SJCRH30 (cell line): ENCODE measurements at regions not wholly inside any gene's neighbourhood (a gene's known extent, or its start where the extent isn't known, plus 50 kb on each side); places are given as distances from the start of the nearest gene placed in this dataset.

Source experiments
- DNase-seq, 2 experiments: peaks; one replicate each; pipeline ENCODE4 v3.0.0-alpha.2; 2015 to 2020
- H3K27ac ChIP-seq: fragments of 250-450 bp; sonication (Bioruptor Pico); 2 replicates; pipeline ENCODE4 v1.5.1; 2020; ENCODE audit warnings: mild to moderate bottlenecking, moderate library complexity
- H3K27me3 ChIP-seq: fragments of 250-450 bp; sonication (Bioruptor Pico); 2 replicates; pipeline ENCODE4 v1.5.1; 2020; ENCODE audit warnings: mild to moderate bottlenecking, moderate library complexity
- H3K36me3 ChIP-seq: fragments of 250-450 bp; sonication (Bioruptor Pico); 2 replicates; pipeline ENCODE4 v1.5.1; 2020; ENCODE audit warnings: mild to moderate bottlenecking, moderate library complexity
- H3K4me1 ChIP-seq: fragments of 250-450 bp; sonication (Bioruptor Pico); 2 replicates; pipeline ENCODE4 v1.5.1; 2020; ENCODE audit warnings: mild to moderate bottlenecking, moderate library complexity
- H3K4me3 ChIP-seq: fragments of 250-450 bp; sonication (Bioruptor Pico); 2 replicates; pipeline ENCODE4 v1.5.1; 2020; ENCODE audit warnings: mild to moderate bottlenecking, moderate library complexity
- H3K9me3 ChIP-seq: fragments of 250-450 bp; sonication (Bioruptor Pico); replicated peaks from 2 replicates; pipeline ENCODE4 v1.5.1; 2020; ENCODE audit warnings: mild to moderate bottlenecking, moderate library complexity

GRCh38 chr16:87252269-87252970 is 64.8 kb downstream of the C16orf95 start:
- no peak for DNase-seq
- Histone ChIP-seq H3K36me3 (no peaks in the 10 kb centered on the region), H3K27me3 (no peaks in the 10 kb centered on the region), H3K4me1 (no peaks in the 10 kb centered on the region), H3K9me3 (no peaks in the 10 kb centered on the region), H3K27ac (no peak overlapping the region), H3K4me3 (no peak overlapping the region)
